GM18909 (cell line): ENCODE measurements at regions not wholly inside any gene's neighbourhood (a gene's known extent, or its start where the extent isn't known, plus 50 kb on each side); places are given as distances from the start of the nearest gene placed in this dataset.
A peak's percentile ranks its signal among the peaks of the same experiment; 100 is the strongest.

Source experiments
- ATAC-seq: cut with Tn5 transposase; IDR thresholded peaks from one replicate; pipeline ENCODE4 v1.9.1; 2021; ENCODE audit warnings: mild to moderate bottlenecking; ENCODE audit not compliant: unreplicated experiment, poor library complexity

GRCh38 chr5:173716058-173716682 lies 99.7 kb upstream of the BOD1 start:
- no peak for ATAC-seq

- ATAC-seq = no peak
Measured at GRCh38 chr5:173717959-173718358, 101.5 kb upstream of the BOD1 start.

GRCh38 chr5:173718469-173718868 lies 102.0 kb upstream of the BOD1 start:
- ATAC-seq = no peak

- ATAC-seq = no peak
Measured at GRCh38 chr5:173719731-173720082, 103.3 kb upstream of the BOD1 start.

- no peak for ATAC-seq
Measured at GRCh38 chr5:173720286-173720952, 104.0 kb upstream of the BOD1 start.

- no peak for ATAC-seq
Measured at GRCh38 chr5:173720953-173721600, 104.6 kb upstream of the BOD1 start.

- no peak for ATAC-seq
Measured at GRCh38 chr5:173721601-173722232, 105.3 kb upstream of the BOD1 start.

GRCh38 chr5:173726846-173727557 lies 110.6 kb upstream of the BOD1 start:
- ATAC-seq = no peak

- ATAC-seq = no peak
Measured at GRCh38 chr5:173727839-173728778, 111.7 kb upstream of the BOD1 start.

- no peak for ATAC-seq
Measured at GRCh38 chr5:173729079-173729765, 112.8 kb upstream of the BOD1 start.

GRCh38 chr5:173730632-173731298 lies 114.3 kb upstream of the BOD1 start:
- no peak for ATAC-seq

GRCh38 chr5:173733021-173733420 lies 116.6 kb upstream of the BOD1 start:
- ATAC-seq = no peak

GRCh38 chr5:173733425-173733824 lies 117.0 kb upstream of the BOD1 start:
- ATAC-seq = no peak

GRCh38 chr5:173733831-173734501 lies 117.5 kb upstream of the BOD1 start:
- peak; percentile 51 for ATAC-seq

- no peak for ATAC-seq
Measured at GRCh38 chr5:173734716-173735115, 118.3 kb upstream of the BOD1 start.

- ATAC-seq = no peak
Measured at GRCh38 chr5:173735184-173735583, 118.7 kb upstream of the BOD1 start.

- ATAC-seq = no peak
Measured at GRCh38 chr5:173735691-173736090, 119.2 kb upstream of the BOD1 start.

- ATAC-seq = no peak
Measured at GRCh38 chr5:173736374-173736773, 119.9 kb upstream of the BOD1 start.
